AG04449 (cell line): ENCODE measurements at regions not wholly inside any gene's neighbourhood (a gene's known extent, or its start where the extent isn't known, plus 50 kb on each side); places are given as distances from the start of the nearest gene placed in this dataset.
A peak's percentile ranks its signal among the peaks of the same experiment; 100 is the strongest.

ENCODE experiments used
- CTCF ChIA-PET: fragments of 350-600 bp; formaldehyde crosslinking; extraction: SDS; loops from one replicate; lab custom pipeline; 2021; ENCODE audit warnings: antibody characterized with exemption; lab: Yijun Ruan, JAX
- POLR2A ChIA-PET: fragments of 400-600, 350-600 bp; formaldehyde crosslinking; extraction: SDS; loops from one replicate; lab custom pipeline; 2020; ENCODE audit warnings: antibody characterized with exemption, inconsistent platforms; lab: Yijun Ruan, JAX
- DNase-seq: peaks from one replicate; pipeline ENCODE4 v3.0.0-alpha.2; 2010; ENCODE audit warnings: low read depth, low spot score
- H3K4me3 ChIP-seq: 2 replicates; pipeline ENCODE4 v1.5.1; 2011; ENCODE audit warnings: low read depth, mild to moderate bottlenecking, control low read depth, low read length
- CTCF ChIP-seq: IDR thresholded peaks from one replicate; pipeline ENCODE4 v1.5.1; 2011; ENCODE audit warnings: mild to moderate bottlenecking, moderate library complexity, low read length, control low read depth, inconsistent platforms; ENCODE audit not compliant: insufficient read depth; ENCODE audit errors: missing control alignments

GRCh38 chr9:14424289-14424688 lies 110.3 kb upstream of the NFIB start:
- ChIA-PET POLR2A (no interaction called here), CTCF (interaction anchor here (1.4 to 2.1 kb wide), 3 partner anchors 10 to 1073 kb away, joined by 3 to 14 read pairs (median 6); no protein-coding TSS in a partner anchor)
- DNase-seq: no peak
- H3K4me3 ChIP-seq: no peak overlapping the region
- no peak for TF ChIP-seq CTCF

- peak; percentile 42 for DNase-seq
- no peak overlapping the region for H3K4me3 ChIP-seq
- ChIA-PET POLR2A (no interaction called here), CTCF (interaction anchor here (1.4 to 2.1 kb wide), 2 partner anchors 10 to 1072 kb away, joined by 6 to 14 read pairs; no protein-coding TSS in a partner anchor)
- TF ChIP-seq CTCF: no peak
Observed at GRCh38 chr9:14423815-14424261, 109.9 kb upstream of the NFIB start.

- no peak for TF ChIP-seq CTCF
- no peak for DNase-seq
- POLR2A ChIA-PET: no interaction called here
- H3K4me3 ChIP-seq: no peak overlapping the region
- CTCF ChIA-PET: interaction anchor here (1.4 kb wide), 1 partner anchor 13 kb away, joined by 4 read pairs; no protein-coding TSS in a partner anchor
Observed at GRCh38 chr9:14421291-14421690, 107.3 kb upstream of the NFIB start.

GRCh38 chr9:14418941-14419937 lies 105.3 kb upstream of the NFIB start:
- no peak overlapping the region for H3K4me3 ChIP-seq
- ChIA-PET POLR2A (no interaction called here), CTCF (interaction anchor here (1.1 to 2.1 kb wide), 3 partner anchors 8 to 316 kb away, joined by 3 to 15 read pairs (median 4); no protein-coding TSS in a partner anchor)
- DNase-seq: no peak
- TF ChIP-seq CTCF: no peak

- CTCF ChIA-PET: interaction anchor here (1.3 to 2.1 kb wide), 2 partner anchors 9 to 11 kb away, joined by 4 to 15 read pairs; no protein-coding TSS in a partner anchor
- no peak overlapping the region for H3K4me3 ChIP-seq
- TF ChIP-seq CTCF: no peak
- POLR2A ChIA-PET: no interaction called here
- no peak for DNase-seq
Observed at GRCh38 chr9:14418301-14418940, 104.5 kb upstream of the NFIB start.

- POLR2A ChIA-PET: no interaction called here
- H3K4me3 ChIP-seq: no peak overlapping the region
- no peak for DNase-seq
- CTCF ChIA-PET: no interaction called here
- TF ChIP-seq CTCF: no peak
Observed at GRCh38 chr9:14417237-14417636, 103.3 kb upstream of the NFIB start.
